ENCODE measurements at regions not wholly inside any gene's neighbourhood (a gene's known extent, or its start where the extent isn't known, plus 50 kb on each side); places are given as distances from the start of the nearest gene placed in this dataset.

- DNase-seq (no peak), ATAC-seq (peak; percentile 85 to 89 (median 86))
- TF ChIP-seq CTCF (IDR thresholded peaks at IDR 0.05) = no peak
- Histone ChIP-seq H3K27ac (peak overlapping the region; percentile 94), H3K9me3 (no peaks in the 10 kb centered on the region), H3K4me1 (peaks cover 44% of the 10 kb centered on the region), H3K27me3 (ENCODE audit: insufficient read depth in 3 of 3, low read length in 2 of 3) (no peaks in the 10 kb centered on the region), H3K36me3 (ENCODE audit: insufficient read depth in 1 of 2, low read depth in 1 of 2) (no peaks in the 10 kb centered on the region), H3K4me3 (no peak overlapping the region)
- 24 to 55% (median 31%) methylated on average over 1 of the region's 1 CpG for WGBS, 3 donors
- intact Hi-C loops (cut with DNase I) = no loop called here
Observed at GRCh38 chr6:40901322-40902055, 137.5 kb downstream of the UNC5CL start.

- whole genome bisulfite sequencing, 3 donors = 18 to 36% (median 22%) methylated on average over 5 of the region's 5 CpGs
- TF ChIP-seq CTCF (IDR thresholded peaks at IDR 0.05) = no peak
- ATAC-seq = peak; percentile 62 to 91 (median 84)
- no peak overlapping the region for H3K4me3 ChIP-seq
- intact Hi-C loops (cut with DNase I) = no loop called here
- H3K36me3 ChIP-seq (ENCODE audit: insufficient read depth in 1 of 2, low read depth in 1 of 2) = no peaks in the 10 kb centered on the region
- H3K27me3 ChIP-seq (ENCODE audit: insufficient read depth in 3 of 3, low read length in 2 of 3) = no peaks in the 10 kb centered on the region
- peak overlapping the region; percentile 94 for H3K27ac ChIP-seq
- DNase-seq = no peak
- H3K9me3 ChIP-seq = no peaks in the 10 kb centered on the region
- peaks cover 40% of the 10 kb centered on the region for H3K4me1 ChIP-seq
Observed at GRCh38 chr6:40900791-40901190, 138.2 kb downstream of the UNC5CL start.

- 84 to 90% (median 86%) methylated on average over 7 of the region's 7 CpGs for WGBS, 3 donors
- ATAC-seq (no peak), DNase-seq (no peak)
- H3K27ac ChIP-seq = peak overlapping the region; percentile 94
- no peak overlapping the region for H3K4me3 ChIP-seq
- H3K36me3 ChIP-seq (ENCODE audit: insufficient read depth in 1 of 2, low read depth in 1 of 2) = no peaks in the 10 kb centered on the region
- H3K9me3 ChIP-seq = no peaks in the 10 kb centered on the region
- peaks cover 40% of the 10 kb centered on the region for H3K4me1 ChIP-seq
- intact Hi-C loops (cut with DNase I) = no loop called here
- no peak for TF ChIP-seq CTCF (IDR thresholded peaks at IDR 0.05)
- H3K27me3 ChIP-seq (ENCODE audit: insufficient read depth in 3 of 3, low read length in 2 of 3) = no peaks in the 10 kb centered on the region
Observed at GRCh38 chr6:40899684-40900155, 139.3 kb downstream of the UNC5CL start.

GRCh38 chr6:40898073-40898472, 140.9 kb downstream of the UNC5CL start:
- Histone ChIP-seq H3K27ac (no peak overlapping the region), H3K4me1 (peaks cover 40% of the 10 kb centered on the region), H3K9me3 (no peaks in the 10 kb centered on the region), H3K27me3 (ENCODE audit: insufficient read depth in 3 of 3, low read length in 2 of 3) (no peaks in the 10 kb centered on the region), H3K4me3 (no peak overlapping the region), H3K36me3 (ENCODE audit: insufficient read depth in 1 of 2, low read depth in 1 of 2) (no peaks in the 10 kb centered on the region)
- ATAC-seq (no peak), DNase-seq (no peak)
- intact Hi-C loops (cut with DNase I) = no loop called here
- TF ChIP-seq CTCF (IDR thresholded peaks at IDR 0.05) = no peak
- WGBS, 3 donors = 94% methylated on average over 1 of the region's 1 CpG
